ENCODE measurements at regions not wholly inside any gene's neighbourhood (a gene's known extent, or its start where the extent isn't known, plus 50 kb on each side); places are given as distances from the start of the nearest gene placed in this dataset.

DNA sequence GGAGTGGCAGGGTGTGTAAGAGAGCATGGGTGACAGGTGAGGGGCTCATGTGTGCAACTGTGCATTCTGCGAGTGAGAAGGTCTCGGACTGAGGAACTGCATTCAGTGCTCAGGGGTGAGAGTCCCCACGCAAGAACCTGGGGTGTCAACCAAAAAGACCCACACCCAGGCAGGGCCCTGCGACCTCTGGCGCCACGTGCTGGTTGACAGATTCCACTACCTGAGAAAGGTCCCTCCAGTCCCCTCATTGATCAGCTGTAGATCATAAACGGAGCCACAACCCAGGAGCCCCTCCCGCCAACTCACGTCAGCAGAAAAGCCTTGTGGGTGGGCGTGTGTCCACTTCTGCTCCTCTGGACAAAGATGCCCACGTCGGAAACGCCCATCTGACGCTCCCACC lies 98.7 kb downstream of the ASCL4 start:
- TF ChIP-seq, protein P1, sequence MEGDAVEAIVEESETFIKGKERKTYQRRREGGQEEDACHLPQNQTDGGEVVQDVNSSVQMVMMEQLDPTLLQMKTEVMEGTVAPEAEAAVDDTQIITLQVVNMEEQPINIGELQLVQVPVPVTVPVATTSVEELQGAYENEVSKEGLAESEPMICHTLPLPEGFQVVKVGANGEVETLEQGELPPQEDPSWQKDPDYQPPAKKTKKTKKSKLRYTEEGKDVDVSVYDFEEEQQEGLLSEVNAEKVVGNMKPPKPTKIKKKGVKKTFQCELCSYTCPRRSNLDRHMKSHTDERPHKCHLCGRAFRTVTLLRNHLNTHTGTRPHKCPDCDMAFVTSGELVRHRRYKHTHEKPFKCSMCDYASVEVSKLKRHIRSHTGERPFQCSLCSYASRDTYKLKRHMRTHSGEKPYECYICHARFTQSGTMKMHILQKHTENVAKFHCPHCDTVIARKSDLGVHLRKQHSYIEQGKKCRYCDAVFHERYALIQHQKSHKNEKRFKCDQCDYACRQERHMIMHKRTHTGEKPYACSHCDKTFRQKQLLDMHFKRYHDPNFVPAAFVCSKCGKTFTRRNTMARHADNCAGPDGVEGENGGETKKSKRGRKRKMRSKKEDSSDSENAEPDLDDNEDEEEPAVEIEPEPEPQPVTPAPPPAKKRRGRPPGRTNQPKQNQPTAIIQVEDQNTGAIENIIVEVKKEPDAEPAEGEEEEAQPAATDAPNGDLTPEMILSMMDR (IDR thresholded peaks at IDR 0.05): no peak
- TF ChIP-seq POLR2A (IDR thresholded peaks at IDR 0.05): no peak
- no peak overlapping the region for H3K4me3 ChIP-seq (ENCODE audit: low read depth, poor library complexity, severe bottlenecking)
- intact Hi-C loops (cut with DNase I; ENCODE audit: low total_unique reads): no loop called here
- 54 to 66% methylated on average over 13 to 14 of the region's 14 CpGs for WGBS, 2 donors
- no peak for DNase-seq (ENCODE audit: low spot score in 2 of 2)

GRCh38 chr12:107875786-107876185 lies 101.3 kb downstream of the ASCL4 start:
- TF ChIP-seq, protein P1 (IDR thresholded peaks at IDR 0.05): no peak
- TF ChIP-seq POLR2A (IDR thresholded peaks at IDR 0.05): no peak
- intact Hi-C loops (cut with DNase I; ENCODE audit: low total_unique reads): no loop called here
- H3K4me3 ChIP-seq (ENCODE audit: low read depth, poor library complexity, severe bottlenecking): no peak overlapping the region
- no peak for DNase-seq (ENCODE audit: low spot score in 2 of 2)
- WGBS, 2 donors: 48 to 78% methylated on average over 7 of the region's 7 CpGs

DNA sequence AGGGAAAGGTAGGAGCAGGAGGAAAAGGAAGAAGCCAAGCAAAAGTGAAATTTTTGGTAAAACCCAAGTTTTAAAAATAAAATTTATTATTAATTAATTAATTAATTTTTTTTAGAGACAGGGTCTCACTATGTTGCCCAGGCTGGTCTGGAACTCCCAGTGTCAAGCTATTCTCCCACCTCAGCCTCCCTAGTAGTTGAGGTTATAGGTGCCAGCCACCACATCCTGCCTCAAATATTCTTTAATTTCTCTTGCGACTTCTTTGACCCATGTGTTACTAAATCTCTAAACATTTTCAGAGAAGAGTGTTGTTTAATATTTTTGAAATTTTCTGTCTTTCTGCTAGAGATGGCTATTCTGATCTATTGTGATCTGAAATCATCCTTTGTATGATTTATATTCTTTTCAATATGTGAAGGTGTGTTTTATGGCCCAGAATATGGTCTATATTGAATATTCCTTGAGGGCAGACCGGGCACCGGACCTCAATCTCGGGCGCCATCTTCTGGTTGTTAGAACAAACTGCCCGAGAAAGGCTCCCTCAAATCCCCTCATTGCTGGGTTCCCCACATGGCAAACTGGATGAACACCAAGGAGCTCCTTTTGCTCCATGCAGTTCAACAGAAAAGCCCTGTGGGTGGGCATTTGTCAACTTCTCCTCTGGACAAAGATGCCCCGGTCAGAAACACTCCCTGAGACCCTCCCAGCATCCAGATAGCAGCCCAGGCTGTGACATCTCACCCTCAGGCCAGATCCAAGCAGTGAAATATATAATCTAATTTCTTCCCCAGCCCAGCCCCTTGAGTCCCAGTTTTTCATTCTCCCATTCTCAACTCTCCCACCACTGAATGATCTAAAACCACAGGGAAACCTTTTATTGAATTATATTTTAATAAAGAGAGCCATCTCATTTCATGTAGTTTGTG lies 110.5 kb downstream of the ASCL4 start:
- DNase-seq (ENCODE audit: low spot score in 2 of 2): peak in 1 of 2 donors; percentile 32
- intact Hi-C loops (cut with DNase I; ENCODE audit: low total_unique reads): loop anchor here (10.0 kb wide), 1 partner anchor 210 kb away; no protein-coding TSS in a partner anchor
- TF ChIP-seq, protein P1 (IDR thresholded peaks at IDR 0.05): no peak
- no peak for TF ChIP-seq POLR2A (IDR thresholded peaks at IDR 0.05)
- no peak overlapping the region for H3K4me3 ChIP-seq (ENCODE audit: low read depth, poor library complexity, severe bottlenecking)
- 11 to 13% methylated on average over 7 of the region's 7 CpGs for WGBS, 2 donors

- DNase-seq (ENCODE audit: low spot score in 2 of 2): no peak
- TF ChIP-seq POLR2A (IDR thresholded peaks at IDR 0.05): no peak
- TF ChIP-seq, protein P1 (IDR thresholded peaks at IDR 0.05): no peak
- WGBS, 2 donors: 53 to 73% methylated on average over 4 of the region's 4 CpGs
- intact Hi-C loops (cut with DNase I; ENCODE audit: low total_unique reads): loop anchor here (10.0 kb wide), 1 partner anchor 214 kb away; no protein-coding TSS in a partner anchor
- H3K4me3 ChIP-seq (ENCODE audit: low read depth, poor library complexity, severe bottlenecking): no peak overlapping the region
Observed at GRCh38 chr12:107888789-107889188, 114.3 kb downstream of the ASCL4 start.

GRCh38 chr12:107891967-107892366 lies 117.5 kb downstream of the ASCL4 start:
- no peak for DNase-seq (ENCODE audit: low spot score in 2 of 2)
- WGBS, 2 donors: 57 to 77% methylated on average over 3 of the region's 3 CpGs
- H3K4me3 ChIP-seq (ENCODE audit: low read depth, poor library complexity, severe bottlenecking): no peak overlapping the region
- TF ChIP-seq POLR2A (IDR thresholded peaks at IDR 0.05): no peak
- TF ChIP-seq, protein P1 (IDR thresholded peaks at IDR 0.05): no peak
- intact Hi-C loops (cut with DNase I; ENCODE audit: low total_unique reads): no loop called here

Data from lower leg skin (tissue), 4 donors.